ENCODE measurements at regions not wholly inside any gene's neighbourhood (a gene's known extent, or its start where the extent isn't known, plus 50 kb on each side); places are given as distances from the start of the nearest gene placed in this dataset.

GRCh38 chr7:155999631-156000489 lies 187.6 kb upstream of the SHH start:
- TF ChIP-seq GATA2 (IDR thresholded peaks at IDR 0.05; ENCODE audit: low read depth, low read length): no peak
- no peak for TF ChIP-seq GATA3 (IDR thresholded peaks at IDR 0.05; ENCODE audit: low read depth, low read length)

Data from SH-SY5Y (cell line).